Transverse colon (tissue), 4 donors: ENCODE measurements at regions not wholly inside any gene's neighbourhood (a gene's known extent, or its start where the extent isn't known, plus 50 kb on each side); places are given as distances from the start of the nearest gene placed in this dataset.
"Not testable (repeated sequence)": the region's sequence is repeated elsewhere in the genome, so short reads cannot be mapped to it uniquely, and the experiment has no call there.

Experiments used
- DNase-seq: peaks from one replicate; pipeline ENCODE4 v3.0.0-alpha.2; 2019
- H3K27ac ChIP-seq, 4 donors: fragments of 200-600 bp; sonication (generic); 2 replicates each; pipeline ENCODE4 v1.5.1; 2016 to 2018; ENCODE audit warnings: inconsistent platforms in 4 of 4
- H3K27me3 ChIP-seq: fragments of 200-600 bp; sonication (generic); 2 replicates; pipeline ENCODE4 v1.5.1; 2017; ENCODE audit warnings: inconsistent platforms
- H3K36me3 ChIP-seq, 4 donors: fragments of 200-600 bp; sonication (generic); 2 replicates each; pipeline ENCODE4 v1.5.1; 2017 to 2019; ENCODE audit warnings: inconsistent platforms in 4 of 4
- H3K4me1 ChIP-seq, 4 donors: fragments of 200-600 bp; sonication (generic); 2 replicates each; pipeline ENCODE4 v1.5.1; 2017 to 2020; ENCODE audit warnings: inconsistent platforms in 4 of 4
- H3K4me3 ChIP-seq, 4 donors: fragments of 200-600 bp; sonication (generic); 1 replicate in 1 of 4; 2 replicates in 3 of 4; pipeline versions ENCODE4 v1.5.1 to v1.6.1; 2017 to 2019; ENCODE audit warnings: inconsistent platforms in 4 of 4
- H3K9me3 ChIP-seq, 2 donors: fragments of 200-600 bp; sonication (generic); 2 replicates each; pipeline ENCODE4 v1.5.1; 2017 to 2019; ENCODE audit warnings: inconsistent platforms in 2 of 2
- EP300 ChIP-seq: sonication (generic); formaldehyde crosslinking; IDR thresholded peaks from one replicate; pipeline ENCODE4 v1.6.1; 2017; ENCODE audit warnings: antibody characterized with exemption, low read depth
- POLR2A ChIP-seq: fragments of 450-650 bp; IDR thresholded peaks from one replicate; pipeline ENCODE4 v1.6.1; 2016; ENCODE audit warnings: antibody characterized with exemption, mild to moderate bottlenecking, moderate library complexity
- POLR2AphosphoS5 ChIP-seq, 3 donors: sonication (generic); formaldehyde crosslinking; IDR thresholded peaks; one replicate each; pipeline ENCODE4 v1.6.1; 2016; ENCODE audit warnings: antibody characterized with exemption in 3 of 3
- WGBS, 2 donors: methylation state at CpG; one replicate each; pipeline ENCODE4 v1.1.5; 2018; ENCODE audit warnings: low coverage in 1 of 2; 5-methylcytosine and 5-hydroxymethylcytosine counted together
- in situ Hi-C, 4 donors: fragments of 200-750 bp; cut with MboI; loops; one replicate each; pipeline versions ENCODE4 v1.15.0 to v1.15.1; 2017; ENCODE audit warnings: low sequenced_read_pairs in 3 of 4, low pct_ligation_motif_present in 1 of 4, low pct_unique_long_range_greater_than_20kb in 1 of 4
- intact Hi-C: fragments of 100-400 bp; cut with DNase I; formaldehyde crosslinking; loops from one replicate; pipeline ENCODE4 v1.15.1; 2023; ENCODE audit warnings: low total_unique reads
- TF ChIP-seq, protein P1 (sequence below), 5 experiments: fragments of 200-600 bp in 3 of 5; fragments of 450-650 bp in 2 of 5; sonication (generic) in 3 of 5; IDR thresholded peaks; 1 replicate in 2 of 5; 2 replicates in 3 of 5; pipeline ENCODE4 v1.5.1; 2016 to 2017; ENCODE audit warnings: antibody characterized with exemption in 5 of 5, inconsistent platforms in 3 of 5, mild to moderate bottlenecking in 2 of 5, moderate library complexity in 1 of 5

DNA sequence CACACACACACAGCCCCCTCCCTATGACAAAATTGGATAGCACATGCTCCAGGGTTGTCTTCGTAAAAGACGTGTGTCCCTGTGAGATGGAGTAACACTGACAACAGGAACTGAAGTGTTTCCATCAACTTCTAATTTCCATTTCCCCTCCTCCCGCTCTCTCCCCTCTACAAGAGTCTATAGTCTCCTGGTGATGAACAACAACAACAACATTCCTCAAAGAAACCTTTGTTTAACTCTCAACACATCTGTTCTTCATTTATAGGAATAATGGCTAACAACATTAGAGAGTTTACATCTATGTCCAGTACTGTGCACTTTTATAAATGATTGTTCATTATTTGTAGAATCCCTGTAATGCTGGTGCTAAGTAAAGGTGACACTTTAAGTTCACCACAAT lies 205.8 kb upstream of the SSTR4 start:
- Histone ChIP-seq H3K27me3 (no peaks in the 10 kb centered on the region), H3K9me3 (no peaks in the 10 kb centered on the region), H3K27ac (no peak overlapping the region), H3K4me1 (no peaks in the 10 kb centered on the region), H3K36me3 (no peaks in the 10 kb centered on the region), H3K4me3 (no peak overlapping the region)
- intact Hi-C loops = no loop called here
- no peak for TF ChIP-seq POLR2AphosphoS5 (IDR thresholded peaks at IDR 0.05)
- TF ChIP-seq, protein P1, sequence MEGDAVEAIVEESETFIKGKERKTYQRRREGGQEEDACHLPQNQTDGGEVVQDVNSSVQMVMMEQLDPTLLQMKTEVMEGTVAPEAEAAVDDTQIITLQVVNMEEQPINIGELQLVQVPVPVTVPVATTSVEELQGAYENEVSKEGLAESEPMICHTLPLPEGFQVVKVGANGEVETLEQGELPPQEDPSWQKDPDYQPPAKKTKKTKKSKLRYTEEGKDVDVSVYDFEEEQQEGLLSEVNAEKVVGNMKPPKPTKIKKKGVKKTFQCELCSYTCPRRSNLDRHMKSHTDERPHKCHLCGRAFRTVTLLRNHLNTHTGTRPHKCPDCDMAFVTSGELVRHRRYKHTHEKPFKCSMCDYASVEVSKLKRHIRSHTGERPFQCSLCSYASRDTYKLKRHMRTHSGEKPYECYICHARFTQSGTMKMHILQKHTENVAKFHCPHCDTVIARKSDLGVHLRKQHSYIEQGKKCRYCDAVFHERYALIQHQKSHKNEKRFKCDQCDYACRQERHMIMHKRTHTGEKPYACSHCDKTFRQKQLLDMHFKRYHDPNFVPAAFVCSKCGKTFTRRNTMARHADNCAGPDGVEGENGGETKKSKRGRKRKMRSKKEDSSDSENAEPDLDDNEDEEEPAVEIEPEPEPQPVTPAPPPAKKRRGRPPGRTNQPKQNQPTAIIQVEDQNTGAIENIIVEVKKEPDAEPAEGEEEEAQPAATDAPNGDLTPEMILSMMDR (IDR thresholded peaks at IDR 0.05) = no peak
- TF ChIP-seq POLR2A = no peak
- no peak for TF ChIP-seq EP300
- 82 to 92% methylated on average over 1 to 3 of the region's 3 CpGs for WGBS, 2 donors
- no peak for DNase-seq
- in situ Hi-C loops = no loop called here

- WGBS, 2 donors = 15 to 34% methylated on average over 2 of the region's 2 CpGs
- TF ChIP-seq POLR2AphosphoS5 (IDR thresholded peaks at IDR 0.05) = no peak
- no peak for TF ChIP-seq EP300
- TF ChIP-seq, protein P1 (IDR thresholded peaks at IDR 0.05) = no peak
- TF ChIP-seq POLR2A = no peak
- DNase-seq = no peak
- no peak overlapping the region for H3K4me3 ChIP-seq
- H3K9me3 ChIP-seq = no peaks in the 10 kb centered on the region
- H3K27ac ChIP-seq = no peak overlapping the region
- in situ Hi-C loops = no loop called here
- intact Hi-C loops = no loop called here
- H3K4me1 ChIP-seq = no peaks in the 10 kb centered on the region
- no peaks in the 10 kb centered on the region for H3K27me3 ChIP-seq
- H3K36me3 ChIP-seq = no peaks in the 10 kb centered on the region
Measured at GRCh38 chr20:22830138-22830537, 205.0 kb upstream of the SSTR4 start.

- H3K36me3 ChIP-seq, intact Hi-C loops, H3K4me3 ChIP-seq, DNase-seq, in situ Hi-C loops, H3K4me1 ChIP-seq, H3K27ac ChIP-seq, H3K9me3 ChIP-seq, H3K27me3 ChIP-seq: not testable (repeated sequence)
- WGBS, 2 donors = 76 to 82% methylated on average over 2 of the region's 2 CpGs
Measured at GRCh38 chr20:22830715-22831114, 204.4 kb upstream of the SSTR4 start.

DNA sequence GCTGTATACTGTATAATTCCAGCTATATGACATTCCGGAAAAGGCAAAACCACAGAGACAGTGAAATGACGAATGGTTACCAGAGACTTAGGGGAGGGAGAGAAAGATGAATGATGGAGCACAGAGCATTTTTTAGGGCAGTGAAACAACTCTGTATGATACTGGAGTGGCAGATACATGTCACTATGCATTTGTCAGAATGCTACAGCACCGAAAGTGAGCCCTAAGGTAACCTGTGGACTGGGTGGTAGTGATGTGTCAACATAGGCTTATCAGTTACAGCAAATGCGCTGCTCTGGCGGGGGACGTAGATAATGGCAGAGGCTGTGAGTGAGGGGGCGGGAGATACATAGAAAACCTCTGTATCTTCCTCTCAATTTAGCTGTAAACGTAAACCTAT lies 201.3 kb upstream of the SSTR4 start:
- in situ Hi-C loops = no loop called here
- H3K27ac ChIP-seq = no peak overlapping the region
- DNase-seq = no peak
- H3K4me3 ChIP-seq = no peak overlapping the region
- TF ChIP-seq POLR2AphosphoS5 (IDR thresholded peaks at IDR 0.05) (no peak), POLR2A (no peak)
- intact Hi-C loops = no loop called here
- 49 to 65% methylated on average over 6 to 8 of the region's 8 CpGs for WGBS, 2 donors
- H3K27me3 ChIP-seq = no peaks in the 10 kb centered on the region
- no peaks in the 10 kb centered on the region for H3K9me3 ChIP-seq
- no peaks in the 10 kb centered on the region for H3K4me1 ChIP-seq
- no peaks in the 10 kb centered on the region for H3K36me3 ChIP-seq

GRCh38 chr20:22834651-22835256 lies 200.4 kb upstream of the SSTR4 start:
- H3K27ac ChIP-seq = no peak overlapping the region
- in situ Hi-C loops (no loop called here), intact Hi-C loops (no loop called here)
- no peaks in the 10 kb centered on the region for H3K4me1 ChIP-seq
- no peak for DNase-seq
- no peaks in the 10 kb centered on the region for H3K9me3 ChIP-seq
- H3K4me3 ChIP-seq = no peak overlapping the region
- no peaks in the 10 kb centered on the region for H3K27me3 ChIP-seq
- no peaks in the 10 kb centered on the region for H3K36me3 ChIP-seq
- TF ChIP-seq POLR2A (no peak), EP300 (no peak), POLR2AphosphoS5 (IDR thresholded peaks at IDR 0.05) (no peak)
- TF ChIP-seq, protein P1 (IDR thresholded peaks at IDR 0.05) = no peak
